Thoracic aorta (tissue), 2 donors: ENCODE measurements at regions not wholly inside any gene's neighbourhood (a gene's known extent, or its start where the extent isn't known, plus 50 kb on each side); places are given as distances from the start of the nearest gene placed in this dataset.

ENCODE experiments used
- ATAC-seq: fragments of 150-250 bp; one replicate; pipeline ENCODE4 v1.8.0; 2017; ENCODE audit warnings: low read depth; ENCODE audit not compliant: insufficient number of reproducible peaks, low FRiP score
- DNase-seq: peaks from one replicate; pipeline ENCODE4 v3.0.0-alpha.2; 2020; ENCODE audit warnings: low spot score
- H3K27ac ChIP-seq, 2 donors: fragments of 200-600 bp; sonication (generic); 1 replicate in 1 of 2; 2 replicates in 1 of 2; pipeline ENCODE4 v1.5.1; 2016; ENCODE audit warnings: mild to moderate bottlenecking in 2 of 2, moderate library complexity in 2 of 2
- H3K27me3 ChIP-seq: fragments of 200-600 bp; sonication (generic); replicated peaks from 2 replicates; pipeline ENCODE4 v1.6.0; 2016; ENCODE audit warnings: mild to moderate bottlenecking; ENCODE audit not compliant: insufficient read depth
- H3K36me3 ChIP-seq: fragments of 200-600 bp; sonication (generic); one replicate; pipeline ENCODE4 v1.5.1; 2016
- H3K4me1 ChIP-seq, 2 donors: fragments of 200-600 bp; sonication (generic); 1 replicate in 1 of 2; 2 replicates in 1 of 2; pipeline versions ENCODE4 v1.5.1 to v1.6.0; 2016; ENCODE audit warnings: low read depth in 2 of 2, mild to moderate bottlenecking in 1 of 2; ENCODE audit not compliant: control insufficient read depth in 1 of 2
- H3K4me3 ChIP-seq: fragments of 200-600 bp; sonication (generic); 2 replicates; pipeline ENCODE4 v1.5.1; 2016; ENCODE audit warnings: mild to moderate bottlenecking
- H3K9me3 ChIP-seq: fragments of 200-600 bp; sonication (generic); 2 replicates; pipeline ENCODE4 v1.5.1; 2016
- CTCF ChIP-seq: fragments of 200-600 bp; sonication (generic); IDR thresholded peaks from one replicate; pipeline ENCODE4 v1.5.1; 2019; ENCODE audit warnings: antibody characterized with exemption

GRCh38 chr9:82105729-82106128, 117.2 kb downstream of the SPATA31D1 start:
- H3K4me3 ChIP-seq, result no peak overlapping the region
- no peak overlapping the region for H3K27ac ChIP-seq
- ATAC-seq (no peak), DNase-seq (no peak)
- TF ChIP-seq CTCF, result no peak
- H3K27me3 ChIP-seq, result no peaks in the 10 kb centered on the region
- no peaks in the 10 kb centered on the region for H3K4me1 ChIP-seq
- H3K36me3 ChIP-seq, result no peaks in the 10 kb centered on the region
- no peaks in the 10 kb centered on the region for H3K9me3 ChIP-seq

- no peak for TF ChIP-seq CTCF
- Histone ChIP-seq H3K27me3 (no peaks in the 10 kb centered on the region), H3K9me3 (no peaks in the 10 kb centered on the region), H3K4me1 (no peaks in the 10 kb centered on the region), H3K4me3 (no peak overlapping the region), H3K36me3 (no peaks in the 10 kb centered on the region), H3K27ac (no peak overlapping the region)
- ATAC-seq (no peak), DNase-seq (no peak)
These were observed 118.0 kb downstream of the SPATA31D1 start for GRCh38 chr9:82106536-82106935.

GRCh38 chr9:82108474-82108873, 119.9 kb downstream of the SPATA31D1 start:
- Histone ChIP-seq H3K36me3 (no peaks in the 10 kb centered on the region), H3K4me1 (no peaks in the 10 kb centered on the region), H3K4me3 (no peak overlapping the region), H3K9me3 (no peaks in the 10 kb centered on the region), H3K27ac (no peak overlapping the region), H3K27me3 (no peaks in the 10 kb centered on the region)
- ATAC-seq (no peak), DNase-seq (no peak)
- TF ChIP-seq CTCF, result no peak

GRCh38 chr9:82108941-82109340, 120.4 kb downstream of the SPATA31D1 start:
- Histone ChIP-seq H3K4me3 (no peak overlapping the region), H3K9me3 (no peaks in the 10 kb centered on the region), H3K36me3 (no peaks in the 10 kb centered on the region), H3K27me3 (no peaks in the 10 kb centered on the region), H3K27ac (no peak overlapping the region), H3K4me1 (no peaks in the 10 kb centered on the region)
- no peak for TF ChIP-seq CTCF
- DNase-seq (no peak), ATAC-seq (no peak)

GRCh38 chr9:82109626-82110025, 121.1 kb downstream of the SPATA31D1 start:
- DNase-seq (no peak), ATAC-seq (no peak)
- Histone ChIP-seq H3K36me3 (no peaks in the 10 kb centered on the region), H3K4me1 (no peaks in the 10 kb centered on the region), H3K27me3 (no peaks in the 10 kb centered on the region), H3K9me3 (no peaks in the 10 kb centered on the region), H3K4me3 (no peak overlapping the region), H3K27ac (no peak overlapping the region)
- no peak for TF ChIP-seq CTCF
